Anterior cingulate cortex (tissue), 58 donors: ENCODE measurements at regions not wholly inside any gene's neighbourhood (a gene's known extent, or its start where the extent isn't known, plus 50 kb on each side); places are given as distances from the start of the nearest gene placed in this dataset.
"Not testable (repeated sequence)": the region's sequence is repeated elsewhere in the genome, so short reads cannot be mapped to it uniquely, and the experiment has no call there.

Experiments
- DNase-seq, 58 donors: peaks; one replicate each; lab custom pipeline; 2025; lab: John Stamatoyannopoulos, UW

- DNase-seq: no peak
These were observed 920.2 kb upstream of the SOX9 start for GRCh38 chr17:71200597-71200996.

DNA sequence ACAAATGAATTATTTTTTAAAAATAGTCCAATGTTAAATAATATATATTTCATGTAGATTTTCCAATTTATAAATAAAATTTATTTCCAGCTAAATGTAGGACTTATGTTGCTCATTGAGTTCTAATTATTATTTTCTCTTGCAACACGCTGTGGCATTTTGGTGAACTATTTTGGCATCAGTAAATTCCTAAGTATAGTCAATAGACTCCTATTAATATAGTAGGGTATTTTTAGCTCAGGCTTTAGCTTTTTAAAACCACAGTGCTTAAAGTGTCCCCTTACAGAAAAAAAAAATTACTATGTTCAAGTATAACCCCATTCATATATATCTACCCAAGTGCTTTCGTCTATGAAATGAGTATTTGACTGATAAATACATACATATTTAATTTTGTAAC, 919.2 kb upstream of the SOX9 start:
- DNase-seq: no peak

- DNase-seq: no peak
These were observed 918.4 kb upstream of the SOX9 start for GRCh38 chr17:71202449-71202848.

- DNase-seq: no peak
These were observed 916.9 kb upstream of the SOX9 start for GRCh38 chr17:71203953-71204352.

DNA sequence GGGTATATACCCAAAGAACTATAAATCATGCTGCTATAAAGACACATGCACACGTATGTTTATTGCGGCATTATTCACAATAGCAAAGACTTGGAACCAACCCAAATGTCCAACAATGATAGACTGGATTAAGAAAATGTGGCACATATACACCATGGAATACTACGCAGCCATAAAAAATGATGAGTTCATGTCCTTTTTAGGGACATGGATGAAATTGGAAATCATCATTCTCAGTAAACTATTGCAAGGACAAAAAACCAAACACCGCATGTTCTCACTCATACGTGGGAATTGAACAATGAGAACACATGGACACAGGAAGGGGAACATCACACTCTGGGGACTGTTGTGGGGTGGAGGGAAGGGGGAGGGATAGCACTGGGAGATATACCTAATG, 914.9 kb upstream of the SOX9 start:
- not testable (repeated sequence) for DNase-seq

- DNase-seq: no peak
These were observed 912.6 kb upstream of the SOX9 start for GRCh38 chr17:71208111-71208704.

GRCh38 chr17:71213936-71214335, 906.9 kb upstream of the SOX9 start:
- DNase-seq: no peak

DNA sequence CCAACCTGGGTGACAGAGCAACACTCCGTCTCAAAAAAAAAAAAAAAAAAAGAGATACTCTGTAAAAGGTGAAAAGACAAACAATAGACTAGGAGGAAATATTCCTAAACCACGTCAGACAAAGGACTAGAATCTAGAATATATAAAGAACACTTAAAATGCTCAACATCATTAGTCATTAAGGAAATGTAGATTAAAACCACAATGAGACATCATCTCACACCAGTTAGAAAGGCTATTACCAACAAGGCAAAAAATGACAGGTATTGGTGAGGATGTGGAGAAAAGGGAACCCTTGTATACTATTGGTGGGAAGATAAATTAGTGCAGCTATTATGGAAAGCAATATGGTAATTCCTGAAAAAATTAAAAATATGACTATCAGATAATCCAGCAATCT, 903.1 kb upstream of the SOX9 start:
- DNase-seq: no peak

DNA sequence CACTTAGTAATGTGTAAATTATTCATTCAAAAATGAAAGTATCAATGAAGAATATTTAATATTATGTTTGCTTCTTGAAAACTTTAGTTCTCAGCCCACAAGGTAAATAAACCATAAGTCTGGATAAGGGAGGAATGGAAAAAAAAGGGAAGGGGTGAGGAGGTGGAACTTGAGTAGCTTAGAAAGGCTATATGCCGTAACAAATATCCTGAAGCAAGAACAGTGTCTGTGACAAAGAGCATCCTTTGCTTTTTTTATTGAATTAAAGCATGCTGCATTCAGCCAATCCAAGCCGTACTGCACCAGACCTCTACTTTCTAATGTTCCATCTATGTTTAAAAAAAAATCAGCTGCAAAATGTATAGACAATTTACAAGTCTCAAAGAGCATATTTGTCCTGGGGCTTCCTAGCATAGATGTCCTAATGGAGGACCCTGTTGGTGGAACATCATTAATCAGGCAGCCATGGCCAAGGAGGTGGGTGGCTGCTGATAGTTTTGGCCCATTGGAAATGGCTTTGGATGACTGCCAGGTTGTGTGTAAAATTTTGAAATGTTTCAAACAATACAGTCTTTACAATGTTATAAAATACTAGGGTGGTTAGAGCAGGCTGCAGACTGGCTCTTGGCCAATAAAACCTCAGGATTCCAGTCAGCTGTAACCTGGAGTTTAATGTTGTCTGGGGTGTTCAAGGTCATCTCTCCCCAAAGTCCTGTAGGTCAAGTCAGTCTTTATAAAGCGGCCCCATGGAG, 895.8 kb upstream of the SOX9 start:
- DNase-seq: no peak

- no peak for DNase-seq
These were observed 893.0 kb upstream of the SOX9 start for GRCh38 chr17:71227841-71228240.

- DNase-seq: no peak
These were observed 891.8 kb upstream of the SOX9 start for GRCh38 chr17:71229070-71229469.

DNA sequence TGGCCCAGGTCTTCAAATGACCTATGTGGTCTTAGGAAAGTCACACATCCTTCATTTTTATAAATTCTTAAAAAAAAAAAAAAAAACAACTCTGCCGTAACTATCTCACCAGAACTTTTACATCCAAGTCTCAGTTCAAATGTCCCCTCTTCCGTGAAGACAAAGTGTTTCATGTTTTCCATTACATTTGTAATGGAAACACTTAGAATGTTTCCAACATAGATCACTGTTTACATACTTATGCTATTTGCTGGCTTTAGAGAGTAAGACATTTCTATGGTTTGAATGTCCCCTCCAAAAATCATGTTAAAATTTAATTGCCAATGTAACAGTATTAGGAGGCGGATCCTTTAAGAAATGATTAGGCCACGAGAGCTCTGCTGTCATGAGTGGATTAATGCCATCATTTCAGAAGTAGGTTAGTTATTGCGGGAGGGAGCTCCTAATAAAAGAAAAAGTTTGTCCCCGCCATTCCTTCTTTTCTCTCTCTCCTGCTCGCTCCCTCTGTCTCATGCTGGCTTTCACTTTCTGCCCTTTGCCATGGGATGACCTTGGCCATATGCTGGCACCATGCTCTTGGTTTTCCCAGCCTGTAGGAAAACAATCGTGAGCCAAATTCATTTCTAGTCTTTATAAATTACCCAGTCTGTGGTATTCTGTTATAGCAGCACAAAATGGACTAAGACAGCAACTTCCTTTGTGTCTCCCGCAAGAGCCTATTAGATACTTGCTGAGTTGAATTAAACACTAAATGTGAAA, 887.8 kb upstream of the SOX9 start:
- DNase-seq: no peak

DNA sequence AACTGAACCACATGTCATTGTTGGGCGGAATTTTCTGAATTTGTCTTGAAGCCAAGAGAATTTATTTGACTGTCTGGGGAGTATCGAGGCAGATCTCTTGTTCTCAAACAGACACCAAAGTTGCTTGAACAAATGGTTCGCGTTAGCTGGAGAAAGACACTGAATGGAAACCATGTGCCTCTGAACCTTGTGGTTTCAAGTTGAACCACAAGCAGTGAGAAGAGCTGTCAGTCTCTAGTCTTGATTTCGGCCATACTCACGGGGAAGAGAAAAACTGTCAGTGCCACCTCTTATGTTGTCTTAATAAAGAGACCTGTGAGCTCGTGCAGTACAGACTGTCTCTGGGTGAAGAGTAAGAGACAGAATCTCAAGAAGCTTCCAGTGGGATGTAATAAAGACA, 886.5 kb upstream of the SOX9 start:
- DNase-seq: no peak

DNA sequence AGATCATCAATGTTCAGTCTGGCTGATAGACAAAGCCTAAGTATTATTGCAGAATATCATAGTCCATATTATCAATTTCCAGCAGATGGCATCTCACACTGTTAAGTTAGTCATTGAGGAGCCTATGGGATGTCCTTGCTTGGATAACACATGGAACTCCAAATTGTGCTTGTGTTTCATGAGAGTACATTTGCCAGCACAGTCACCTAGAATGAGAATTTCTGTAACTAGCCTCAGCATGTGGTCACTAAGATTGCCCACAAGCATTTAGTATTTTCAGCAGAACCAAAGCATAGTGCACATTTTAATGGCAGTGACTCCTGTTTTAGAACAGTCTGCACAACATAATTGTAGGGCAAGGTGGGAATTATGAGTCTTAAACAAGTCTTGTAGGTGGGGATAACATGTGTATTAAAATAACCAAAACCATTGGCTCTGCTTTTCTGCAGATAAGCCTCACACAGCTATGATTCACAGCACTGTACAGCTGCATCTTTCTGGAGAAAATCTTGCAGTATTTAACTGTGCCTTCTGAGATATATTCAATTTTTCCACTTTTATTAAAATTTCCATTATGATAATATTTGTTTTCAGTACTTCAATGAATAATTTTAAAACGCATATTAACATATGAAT, 882.8 kb upstream of the SOX9 start:
- DNase-seq: peak in 3 of 58 donors; percentile 0 to 64 (median 29)

GRCh38 chr17:71247441-71248015, 873.3 kb upstream of the SOX9 start:
- peak in 1 of 58 donors; percentile 6 for DNase-seq

GRCh38 chr17:71251276-71251675, 869.5 kb upstream of the SOX9 start:
- no peak for DNase-seq

DNA sequence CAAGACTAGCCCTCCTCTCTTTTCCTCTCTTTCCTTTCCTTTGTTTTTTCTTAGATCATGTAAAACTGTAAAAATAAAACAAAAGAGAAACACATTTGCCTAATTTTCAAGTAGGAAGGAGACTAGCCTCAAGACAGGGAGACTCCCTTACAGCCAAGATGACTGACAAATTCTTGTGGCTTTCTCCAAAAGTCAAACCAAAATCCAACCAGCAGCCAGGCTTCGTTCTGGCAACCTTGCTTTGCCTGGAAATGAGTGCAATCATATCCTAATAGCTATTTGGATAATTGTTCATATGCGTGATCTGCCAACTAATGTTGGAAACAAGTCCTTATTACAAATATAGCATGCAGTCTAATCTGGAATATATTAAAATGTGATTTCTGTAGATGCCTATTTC, 868.9 kb upstream of the SOX9 start:
- DNase-seq: no peak

DNA sequence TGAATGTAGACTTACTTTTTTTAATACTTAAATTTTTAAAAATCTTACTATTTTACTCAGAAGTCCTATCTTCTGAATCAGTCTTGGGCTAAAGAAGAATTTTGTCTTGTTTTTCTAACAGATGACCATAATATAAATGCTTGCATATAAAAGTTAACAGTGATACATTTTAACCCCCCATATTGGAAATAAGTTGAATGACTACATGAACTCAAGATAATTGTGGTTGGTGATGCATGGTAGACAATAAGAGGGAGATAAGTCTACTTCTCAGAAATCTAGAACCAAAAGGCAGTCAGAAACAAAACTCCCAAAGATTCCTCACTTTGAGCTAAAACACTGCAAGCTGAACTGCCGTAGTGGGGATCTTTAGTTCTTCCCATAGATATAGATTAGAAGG, 868.4 kb upstream of the SOX9 start:
- no peak for DNase-seq

DNA sequence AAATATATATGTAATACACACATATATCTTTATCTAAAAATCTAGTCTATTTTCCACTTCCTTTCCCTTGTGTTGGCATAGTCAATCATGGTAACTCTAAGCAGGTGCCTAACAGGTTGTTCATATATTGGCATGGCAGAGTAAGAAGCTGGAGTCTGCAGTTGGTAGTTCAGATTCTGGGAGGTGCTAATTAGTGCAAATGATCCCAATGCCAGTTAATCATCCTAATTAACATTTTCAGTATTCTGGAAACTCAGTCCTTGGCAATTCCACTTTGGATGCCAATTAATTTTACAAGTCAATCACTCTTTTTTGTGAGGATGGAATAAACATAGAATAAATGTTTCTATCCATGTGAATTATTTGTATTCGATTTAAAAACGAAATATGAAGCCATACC, 863.7 kb upstream of the SOX9 start:
- no peak for DNase-seq

- DNase-seq: no peak
These were observed 860.4 kb upstream of the SOX9 start for GRCh38 chr17:71260366-71260940.

DNA sequence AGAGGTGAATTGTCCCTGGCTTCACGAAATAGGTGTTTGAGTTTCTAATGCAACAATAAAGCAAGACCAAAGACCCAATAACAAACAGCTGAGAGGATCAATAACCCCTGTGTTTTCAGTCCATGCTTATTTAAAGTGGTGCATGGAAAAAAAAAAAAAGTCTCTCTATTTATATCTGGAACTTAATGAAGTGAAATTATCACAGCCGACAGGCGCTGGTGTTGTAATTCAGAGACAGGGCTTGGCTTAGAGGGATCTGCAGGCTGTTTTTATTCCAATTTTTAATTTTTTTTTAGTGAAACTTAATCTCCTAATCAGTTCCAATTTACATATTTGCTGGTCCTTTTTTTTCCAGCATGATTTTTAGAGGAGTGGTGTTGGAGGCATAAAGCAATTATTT, 858.2 kb upstream of the SOX9 start:
- DNase-seq: no peak
